ENCODE measurements at regions not wholly inside any gene's neighbourhood (a gene's known extent, or its start where the extent isn't known, plus 50 kb on each side); places are given as distances from the start of the nearest gene placed in this dataset.

GRCh38 chr4:14952352-14952751 is 49.9 kb upstream of the CPEB2 start:
- no peak overlapping the region for H3K4me3 Mint-ChIP-seq (ENCODE audit: unreplicated experiment)
- no peak overlapping the region for H3K27ac Mint-ChIP-seq (ENCODE audit: unreplicated experiment)
- TF ChIP-seq CTCF (IDR thresholded peaks at IDR 0.05; ENCODE audit: partially characterized antibody, unreplicated experiment) = no peak
- H3K4me1 Mint-ChIP-seq (ENCODE audit: low read depth, unreplicated experiment) = no peaks in the 10 kb centered on the region
- H3K9me3 Mint-ChIP-seq (ENCODE audit: unreplicated experiment) = no peaks in the 10 kb centered on the region
- no peaks in the 10 kb centered on the region for H3K27me3 Mint-ChIP-seq (ENCODE audit: unreplicated experiment)
- H3K36me3 Mint-ChIP-seq (ENCODE audit: unreplicated experiment) = no peaks in the 10 kb centered on the region
- DNase-seq = no peak

All from glutamatergic neuron (in vitro differentiated cells).